SJCRH30 (cell line): ENCODE measurements at regions not wholly inside any gene's neighbourhood (a gene's known extent, or its start where the extent isn't known, plus 50 kb on each side); places are given as distances from the start of the nearest gene placed in this dataset.

Experiments used
- DNase-seq, 2 experiments: peaks; one replicate each; pipeline ENCODE4 v3.0.0-alpha.2; 2015 to 2020
- H3K27ac ChIP-seq: fragments of 250-450 bp; sonication (Bioruptor Pico); 2 replicates; pipeline ENCODE4 v1.5.1; 2020; ENCODE audit warnings: mild to moderate bottlenecking, moderate library complexity
- H3K27me3 ChIP-seq: fragments of 250-450 bp; sonication (Bioruptor Pico); 2 replicates; pipeline ENCODE4 v1.5.1; 2020; ENCODE audit warnings: mild to moderate bottlenecking, moderate library complexity
- H3K36me3 ChIP-seq: fragments of 250-450 bp; sonication (Bioruptor Pico); 2 replicates; pipeline ENCODE4 v1.5.1; 2020; ENCODE audit warnings: mild to moderate bottlenecking, moderate library complexity
- H3K4me1 ChIP-seq: fragments of 250-450 bp; sonication (Bioruptor Pico); 2 replicates; pipeline ENCODE4 v1.5.1; 2020; ENCODE audit warnings: mild to moderate bottlenecking, moderate library complexity
- H3K4me3 ChIP-seq: fragments of 250-450 bp; sonication (Bioruptor Pico); 2 replicates; pipeline ENCODE4 v1.5.1; 2020; ENCODE audit warnings: mild to moderate bottlenecking, moderate library complexity
- H3K9me3 ChIP-seq: fragments of 250-450 bp; sonication (Bioruptor Pico); replicated peaks from 2 replicates; pipeline ENCODE4 v1.5.1; 2020; ENCODE audit warnings: mild to moderate bottlenecking, moderate library complexity

- Histone ChIP-seq H3K4me3 (no peak overlapping the region), H3K27me3 (peaks cover 12% of the 10 kb centered on the region; the same call in 1 of the 2 replicates), H3K4me1 (no peaks in the 10 kb centered on the region), H3K9me3 (no peaks in the 10 kb centered on the region), H3K36me3 (no peaks in the 10 kb centered on the region), H3K27ac (no peak overlapping the region)
- no peak for DNase-seq
Observed at GRCh38 chr2:117714745-117715417, 99.6 kb upstream of the DDX18 start.

DNA sequence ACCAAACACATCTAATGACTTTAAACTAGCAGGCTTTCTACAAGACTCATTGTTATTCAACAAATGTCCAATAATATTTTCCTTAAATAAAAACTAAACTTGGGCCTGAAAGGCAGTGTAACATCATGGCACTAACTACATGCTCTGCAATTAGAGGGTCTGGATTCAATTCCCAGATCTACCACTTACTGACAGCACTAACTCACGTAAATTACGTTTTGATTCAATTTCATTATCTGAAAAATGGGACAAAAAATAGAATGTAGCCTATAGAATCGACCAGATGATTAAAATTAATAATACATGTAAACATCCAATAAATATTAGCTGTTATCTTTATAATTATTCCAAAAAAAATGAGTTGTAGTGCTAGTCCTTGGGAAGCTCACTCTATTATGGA lies 98.0 kb upstream of the DDX18 start:
- Histone ChIP-seq H3K9me3 (no peaks in the 10 kb centered on the region), H3K27me3 (peaks cover 12% of the 10 kb centered on the region; the same call in 1 of the 2 replicates), H3K4me1 (no peaks in the 10 kb centered on the region), H3K36me3 (no peaks in the 10 kb centered on the region), H3K27ac (no peak overlapping the region), H3K4me3 (no peak overlapping the region)
- no peak for DNase-seq

- Histone ChIP-seq H3K4me1 (no peaks in the 10 kb centered on the region), H3K4me3 (no peak overlapping the region), H3K9me3 (no peaks in the 10 kb centered on the region), H3K27me3 (peaks cover 12% of the 10 kb centered on the region; the same call in 1 of the 2 replicates), H3K27ac (no peak overlapping the region), H3K36me3 (no peaks in the 10 kb centered on the region)
- no peak for DNase-seq
Observed at GRCh38 chr2:117717072-117717471, 97.4 kb upstream of the DDX18 start.

DNA sequence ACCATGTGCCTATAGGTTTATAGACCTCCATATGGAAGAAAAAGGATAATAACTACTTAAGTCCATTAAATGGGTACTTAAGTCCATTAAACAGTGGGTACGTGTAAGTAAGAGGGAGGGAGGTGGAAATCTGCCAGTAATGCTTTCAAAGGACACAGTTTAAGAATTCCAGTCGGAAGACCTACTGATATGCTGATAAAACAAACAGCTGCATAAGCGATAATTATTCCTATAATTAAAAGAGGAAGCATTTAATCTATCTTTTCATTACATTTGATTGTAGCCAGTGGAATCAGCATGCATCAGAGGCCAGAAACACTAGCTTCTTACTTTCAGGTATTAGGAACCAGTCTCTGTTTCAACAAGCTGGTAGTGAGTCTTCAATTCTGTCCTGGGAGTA lies 96.4 kb upstream of the DDX18 start:
- H3K4me3 ChIP-seq: no peak overlapping the region
- no peak for DNase-seq
- H3K4me1 ChIP-seq: no peaks in the 10 kb centered on the region
- no peak overlapping the region for H3K27ac ChIP-seq
- no peaks in the 10 kb centered on the region for H3K9me3 ChIP-seq
- no peaks in the 10 kb centered on the region for H3K36me3 ChIP-seq
- H3K27me3 ChIP-seq: peaks cover 12% of the 10 kb centered on the region; the same call in 1 of the 2 replicates

DNA sequence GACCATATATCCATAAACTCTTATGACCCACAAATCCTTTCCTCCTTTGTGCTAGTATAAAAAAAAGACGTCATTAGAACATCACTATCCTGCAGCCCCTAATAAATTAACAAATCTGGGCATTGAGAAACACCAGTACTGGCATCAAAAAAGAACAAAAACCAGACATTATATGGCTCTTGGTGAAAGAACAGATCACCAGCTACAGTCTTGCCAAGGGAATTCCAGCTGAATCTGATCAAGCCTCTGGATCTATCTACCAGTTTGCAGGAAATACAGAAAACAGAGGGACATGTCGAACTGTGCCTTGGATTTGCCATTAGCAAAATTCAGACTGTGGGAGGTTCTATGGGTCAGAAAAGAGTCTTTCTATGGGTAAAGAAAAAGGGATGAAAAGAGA lies 93.7 kb upstream of the DDX18 start:
- Histone ChIP-seq H3K27me3 (peaks cover 8% of the 10 kb centered on the region; the same call in 1 of the 2 replicates), H3K27ac (no peak overlapping the region), H3K36me3 (no peaks in the 10 kb centered on the region), H3K4me3 (no peak overlapping the region), H3K4me1 (peaks cover 4% of the 10 kb centered on the region), H3K9me3 (no peaks in the 10 kb centered on the region)
- DNase-seq: no peak

DNA sequence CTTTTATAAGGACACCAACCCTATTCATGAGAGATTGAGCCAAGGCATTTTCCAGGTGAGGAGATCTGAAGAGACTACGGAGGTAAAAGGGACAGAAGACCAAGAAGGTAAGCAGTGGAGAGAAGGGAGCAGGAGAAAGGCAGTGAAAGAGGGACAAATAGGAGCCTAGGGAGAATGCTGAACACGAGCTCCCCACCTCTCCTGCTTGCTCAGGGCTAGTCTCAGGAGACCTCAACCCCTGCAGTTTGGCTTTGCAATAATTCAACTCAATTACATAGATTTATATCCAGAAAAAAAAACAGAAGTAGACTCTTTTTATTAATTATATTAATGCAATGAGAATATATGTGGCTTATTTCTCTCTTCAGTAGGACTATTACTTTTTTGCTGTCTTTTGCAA lies 91.0 kb upstream of the DDX18 start:
- H3K36me3 ChIP-seq: no peaks in the 10 kb centered on the region
- no peaks in the 10 kb centered on the region for H3K9me3 ChIP-seq
- no peak overlapping the region for H3K4me3 ChIP-seq
- no peak for DNase-seq
- H3K27me3 ChIP-seq: 0 out of 2 replicates have a peak, but pooled peaks cover 2% of the 10 kb centered on the region
- no peak overlapping the region for H3K27ac ChIP-seq
- peaks cover 4% of the 10 kb centered on the region for H3K4me1 ChIP-seq

DNA sequence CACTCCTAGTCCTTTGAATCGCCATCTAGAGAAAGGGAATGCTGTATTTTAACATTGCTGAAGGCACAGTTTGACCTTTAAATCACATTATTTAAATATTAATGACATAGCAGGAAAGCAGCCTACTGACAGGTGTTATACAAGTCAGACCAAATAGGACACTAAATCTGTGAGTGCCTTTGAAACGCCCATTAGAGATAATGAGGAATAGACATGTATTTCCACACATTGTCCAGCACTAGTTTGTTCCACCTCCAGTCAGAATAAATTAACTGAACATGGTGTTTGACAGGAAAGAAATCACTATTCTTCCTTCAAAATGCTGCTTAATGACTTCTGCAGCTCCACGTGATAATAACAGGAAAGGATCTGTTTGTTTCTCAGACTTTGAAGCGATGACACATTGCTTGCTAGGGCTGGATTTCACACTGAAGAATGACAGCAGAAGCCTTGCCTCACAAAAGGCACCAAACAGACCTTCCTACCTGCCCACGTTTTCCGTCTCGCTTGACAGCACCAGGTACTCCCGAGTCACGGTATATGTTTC lies 90.5 kb upstream of the DDX18 start:
- Histone ChIP-seq H3K4me3 (no peak overlapping the region), H3K36me3 (no peaks in the 10 kb centered on the region), H3K4me1 (peaks cover 4% of the 10 kb centered on the region), H3K9me3 (no peaks in the 10 kb centered on the region), H3K27me3 (no peaks in the 10 kb centered on the region), H3K27ac (no peak overlapping the region)
- DNase-seq: no peak

GRCh38 chr2:117726747-117727146 lies 87.7 kb upstream of the DDX18 start:
- no peaks in the 10 kb centered on the region for H3K27me3 ChIP-seq
- H3K27ac ChIP-seq: no peak overlapping the region
- H3K4me3 ChIP-seq: no peak overlapping the region
- H3K4me1 ChIP-seq: peaks cover 4% of the 10 kb centered on the region
- H3K36me3 ChIP-seq: no peaks in the 10 kb centered on the region
- H3K9me3 ChIP-seq: no peaks in the 10 kb centered on the region
- no peak for DNase-seq

DNA sequence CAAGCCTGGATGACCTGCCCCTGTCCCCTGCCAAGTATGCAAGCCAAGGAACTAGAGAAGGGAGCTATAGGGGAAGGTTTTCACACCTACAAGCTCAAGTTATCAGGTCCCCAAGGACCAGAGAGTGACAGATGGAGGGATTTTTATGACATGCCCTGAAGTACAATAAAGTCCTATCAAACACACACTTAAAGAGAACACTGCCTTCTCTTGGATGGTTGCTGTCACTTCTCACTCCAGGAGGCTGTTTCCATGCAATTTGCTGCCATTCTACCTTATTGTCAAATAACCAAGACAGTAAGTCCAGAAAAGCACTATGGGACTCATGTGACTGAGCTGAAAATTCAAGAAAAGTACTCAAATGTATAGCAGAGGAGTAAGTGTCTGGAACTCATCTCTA lies 76.6 kb upstream of the DDX18 start:
- no peaks in the 10 kb centered on the region for H3K4me1 ChIP-seq
- no peaks in the 10 kb centered on the region for H3K36me3 ChIP-seq
- DNase-seq: no peak
- H3K9me3 ChIP-seq: no peaks in the 10 kb centered on the region
- H3K4me3 ChIP-seq: no peak overlapping the region
- H3K27me3 ChIP-seq: no peaks in the 10 kb centered on the region
- H3K27ac ChIP-seq: no peak overlapping the region

DNA sequence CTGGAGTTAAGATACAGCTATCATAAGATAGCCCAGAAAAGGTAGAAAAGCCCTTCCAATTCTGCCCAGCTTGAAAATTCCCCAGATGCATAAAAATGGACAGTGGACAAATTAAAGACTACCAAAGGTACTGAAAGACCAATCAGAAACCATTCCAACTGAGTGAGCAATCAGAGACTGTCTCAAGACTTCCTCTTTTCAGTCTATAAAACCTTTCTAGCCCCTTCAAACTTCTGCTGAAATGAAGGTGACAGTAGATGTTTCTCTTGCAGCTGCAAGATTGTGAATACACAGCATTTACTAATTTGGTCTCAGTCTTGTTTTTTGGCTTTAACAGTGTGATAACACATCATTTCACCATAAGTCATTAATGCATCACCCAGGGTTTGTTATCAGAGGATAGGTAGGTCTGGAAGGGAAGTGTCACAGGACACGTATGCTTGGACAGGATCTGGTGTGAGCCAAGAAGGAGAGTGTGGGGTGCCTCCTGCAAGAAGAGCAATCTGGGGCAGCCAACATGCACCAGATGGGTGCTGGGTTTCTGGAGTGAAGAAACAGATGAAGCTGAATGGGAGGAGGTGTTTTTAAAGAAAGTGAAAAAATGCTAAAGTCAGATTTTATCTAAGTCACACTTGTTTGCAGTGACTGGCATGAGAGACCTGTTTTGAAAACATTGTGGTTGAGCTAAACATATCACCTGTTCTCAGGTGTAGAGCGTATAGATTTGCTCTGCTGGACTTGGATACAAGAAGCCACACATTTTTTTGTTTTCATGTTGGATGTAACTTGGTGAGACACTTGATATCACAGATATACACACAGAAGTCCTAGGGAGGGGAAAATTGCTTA lies 75.3 kb upstream of the DDX18 start:
- Histone ChIP-seq H3K36me3 (no peaks in the 10 kb centered on the region), H3K4me1 (no peaks in the 10 kb centered on the region), H3K27ac (no peak overlapping the region), H3K27me3 (no peaks in the 10 kb centered on the region), H3K9me3 (no peaks in the 10 kb centered on the region), H3K4me3 (no peak overlapping the region)
- no peak for DNase-seq

DNA sequence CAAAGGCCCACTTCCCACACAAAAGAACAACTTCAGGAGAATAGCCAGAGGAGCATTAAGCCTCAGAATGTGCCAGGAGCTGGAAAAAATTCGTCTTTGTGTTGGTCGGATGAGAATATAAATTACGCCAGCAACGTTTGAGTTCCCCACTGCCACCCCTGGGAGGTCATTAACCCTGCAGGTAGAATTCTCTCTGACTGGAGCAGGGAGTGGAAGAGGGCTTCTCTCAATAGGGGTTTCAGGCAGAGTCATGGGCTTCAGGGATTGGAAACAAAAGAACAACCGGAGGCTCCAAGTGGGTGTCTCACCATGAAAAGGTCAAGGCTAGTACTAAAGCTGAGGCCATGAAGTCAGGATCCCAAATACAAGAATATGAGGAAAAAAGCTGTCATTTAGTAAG lies 69.0 kb upstream of the DDX18 start:
- H3K36me3 ChIP-seq: no peaks in the 10 kb centered on the region
- no peak for DNase-seq
- H3K9me3 ChIP-seq: no peaks in the 10 kb centered on the region
- H3K27ac ChIP-seq: no peak overlapping the region
- no peak overlapping the region for H3K4me3 ChIP-seq
- H3K27me3 ChIP-seq: no peaks in the 10 kb centered on the region
- H3K4me1 ChIP-seq: no peaks in the 10 kb centered on the region

DNA sequence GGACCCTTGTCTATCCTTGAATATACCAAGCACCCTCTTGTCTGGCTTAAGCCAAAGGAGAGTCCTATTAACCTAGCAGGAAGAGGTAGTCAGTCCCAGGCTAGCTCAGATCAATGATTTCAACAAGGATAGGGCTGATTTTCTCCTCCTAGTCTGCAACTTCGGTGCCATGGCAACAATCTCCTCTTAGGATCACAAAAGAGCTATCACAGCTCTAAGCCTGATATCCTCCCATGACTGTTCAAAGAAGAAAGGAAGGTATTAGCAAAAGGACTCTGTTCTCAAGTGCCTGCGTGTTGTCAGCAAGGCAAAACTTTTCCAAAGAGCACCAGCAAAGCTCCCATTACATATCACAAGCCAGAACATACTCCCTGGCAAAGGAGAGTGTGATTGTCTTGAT lies 58.7 kb upstream of the DDX18 start:
- no peak overlapping the region for H3K4me3 ChIP-seq
- no peak overlapping the region for H3K27ac ChIP-seq
- no peaks in the 10 kb centered on the region for H3K27me3 ChIP-seq
- H3K36me3 ChIP-seq: no peaks in the 10 kb centered on the region
- no peaks in the 10 kb centered on the region for H3K4me1 ChIP-seq
- DNase-seq: no peak
- H3K9me3 ChIP-seq: no peaks in the 10 kb centered on the region

DNA sequence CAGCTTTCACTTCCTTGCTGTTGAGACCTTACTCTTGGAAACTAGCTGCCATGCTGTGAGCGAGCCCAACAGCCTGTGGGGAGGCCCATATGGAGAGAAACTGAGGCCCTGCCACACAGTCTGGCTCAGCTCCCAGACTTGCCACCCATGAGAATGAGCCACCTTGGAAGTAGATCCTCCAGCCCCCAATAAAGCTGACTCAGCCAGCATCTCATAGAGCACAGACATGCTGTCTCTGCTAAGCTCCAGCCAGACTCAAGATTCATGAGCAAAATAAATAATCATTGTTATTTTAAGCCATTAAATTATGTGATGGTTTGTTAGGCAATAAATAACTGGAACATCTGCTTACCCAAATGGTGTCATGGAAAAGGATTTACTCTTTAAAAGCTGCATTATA lies 53.6 kb upstream of the DDX18 start:
- DNase-seq: no peak
- H3K4me1 ChIP-seq: no peaks in the 10 kb centered on the region
- no peaks in the 10 kb centered on the region for H3K9me3 ChIP-seq
- H3K4me3 ChIP-seq: no peak overlapping the region
- no peaks in the 10 kb centered on the region for H3K36me3 ChIP-seq
- no peaks in the 10 kb centered on the region for H3K27me3 ChIP-seq
- no peak overlapping the region for H3K27ac ChIP-seq

- Histone ChIP-seq H3K27ac (no peak overlapping the region), H3K9me3 (no peaks in the 10 kb centered on the region)
- DNase-seq: no peak
Observed at GRCh38 chr2:117762454-117762853, 52.0 kb upstream of the DDX18 start.

DNA sequence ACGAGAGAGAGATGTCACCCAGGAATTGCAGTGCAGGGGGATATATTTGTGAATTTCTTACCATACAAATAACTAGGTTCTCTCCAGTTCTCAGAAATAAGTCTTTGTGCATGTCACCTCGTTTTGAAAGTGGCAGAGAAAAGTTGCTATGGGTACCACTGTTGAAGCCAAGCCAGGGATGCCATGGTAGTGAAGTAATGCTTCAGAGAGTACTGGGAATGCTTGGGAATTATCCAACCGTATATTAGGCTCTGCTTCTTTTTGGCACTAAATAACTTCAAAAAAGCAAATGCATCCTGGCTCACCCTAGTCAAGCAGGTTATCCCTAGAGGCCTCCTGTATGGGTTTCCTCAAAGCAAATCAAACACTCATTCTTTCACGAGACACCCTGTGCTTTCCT lies 50.7 kb upstream of the DDX18 start:
- no peak overlapping the region for H3K27ac ChIP-seq
- no peaks in the 10 kb centered on the region for H3K4me1 ChIP-seq
- H3K4me3 ChIP-seq: no peak overlapping the region
- H3K27me3 ChIP-seq: no peaks in the 10 kb centered on the region
- DNase-seq: no peak
- no peaks in the 10 kb centered on the region for H3K36me3 ChIP-seq
- no peaks in the 10 kb centered on the region for H3K9me3 ChIP-seq

More at GRCh38 chr2:117762454-117762853, 52.0 kb upstream of the DDX18 start:
- H3K36me3 ChIP-seq: no peaks in the 10 kb centered on the region
- no peaks in the 10 kb centered on the region for H3K4me1 ChIP-seq
- no peak overlapping the region for H3K4me3 ChIP-seq
- no peaks in the 10 kb centered on the region for H3K27me3 ChIP-seq
